GM12864 (cell line): ENCODE measurements at regions not wholly inside any gene's neighbourhood (a gene's known extent, or its start where the extent isn't known, plus 50 kb on each side); places are given as distances from the start of the nearest gene placed in this dataset.
"Not testable (repeated sequence)": the region's sequence is repeated elsewhere in the genome, so short reads cannot be mapped to it uniquely, and the experiment has no call there.

Experiments used
- DNase-seq: peaks from one replicate; pipeline ENCODE4 v3.0.0-alpha.2; 2011; ENCODE audit warnings: low read depth
- H3K4me3 ChIP-seq: 2 replicates; pipeline ENCODE4 v1.5.1; 2011; ENCODE audit warnings: mild to moderate bottlenecking, low read depth, low read length, control low read depth
- CTCF ChIP-seq: IDR thresholded peaks from 2 replicates; pipeline ENCODE4 v1.5.1; 2011; ENCODE audit warnings: low read depth, mild to moderate bottlenecking, moderate library complexity, low read length, control low read depth, inconsistent platforms; ENCODE audit errors: missing control alignments

DNA sequence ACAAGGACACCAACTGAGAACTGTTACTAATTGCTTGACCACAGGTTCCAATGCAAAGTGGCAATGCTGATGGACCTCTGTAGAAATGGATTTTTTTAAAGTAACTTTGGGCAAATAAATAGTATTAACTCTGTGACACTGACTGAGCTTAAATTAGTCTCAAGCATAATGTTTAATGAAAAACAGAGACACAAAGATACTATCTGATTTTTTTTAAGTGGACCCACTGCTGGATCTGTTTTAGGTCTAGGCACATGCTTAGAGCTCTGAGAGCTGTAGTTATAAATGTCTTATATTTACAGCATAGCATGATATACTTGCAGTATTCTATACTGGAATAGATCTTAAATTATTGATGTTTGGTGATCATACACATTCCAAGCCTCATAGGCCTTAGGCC is 481.6 kb upstream of the LRRC7 start:
- no peak for DNase-seq
- TF ChIP-seq CTCF = no peak
- H3K4me3 ChIP-seq = no peak overlapping the region

- no peak for DNase-seq
- no peak overlapping the region for H3K4me3 ChIP-seq
- no peak for TF ChIP-seq CTCF
These were observed 479.2 kb upstream of the LRRC7 start for GRCh38 chr1:69088571-69088970.

DNA sequence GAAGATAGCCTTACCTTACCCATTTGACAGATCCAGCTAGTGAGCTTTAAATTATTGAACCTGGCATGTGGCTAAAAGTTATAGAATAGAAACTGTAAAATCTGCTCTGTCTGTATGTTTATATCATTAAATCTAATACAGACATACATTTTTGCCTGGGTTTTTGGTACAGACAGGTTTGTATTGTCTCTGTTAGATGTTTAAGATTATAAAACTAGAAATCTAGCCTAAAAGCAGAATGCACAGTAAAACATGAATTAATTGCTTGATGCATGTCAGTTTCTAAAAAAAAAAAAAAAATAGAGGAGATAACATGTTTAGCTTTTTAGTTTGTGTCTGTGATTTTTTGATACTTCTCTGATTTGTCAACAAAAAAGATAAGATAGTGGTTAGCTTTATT is 477.6 kb upstream of the LRRC7 start:
- H3K4me3 ChIP-seq = no peak overlapping the region
- no peak for TF ChIP-seq CTCF
- DNase-seq = no peak

GRCh38 chr1:69090752-69091151 is 477.0 kb upstream of the LRRC7 start:
- no peak for TF ChIP-seq CTCF
- H3K4me3 ChIP-seq = no peak overlapping the region
- DNase-seq = no peak

GRCh38 chr1:69102058-69102457 is 465.7 kb upstream of the LRRC7 start:
- not testable (repeated sequence) for H3K4me3 ChIP-seq, DNase-seq

DNA sequence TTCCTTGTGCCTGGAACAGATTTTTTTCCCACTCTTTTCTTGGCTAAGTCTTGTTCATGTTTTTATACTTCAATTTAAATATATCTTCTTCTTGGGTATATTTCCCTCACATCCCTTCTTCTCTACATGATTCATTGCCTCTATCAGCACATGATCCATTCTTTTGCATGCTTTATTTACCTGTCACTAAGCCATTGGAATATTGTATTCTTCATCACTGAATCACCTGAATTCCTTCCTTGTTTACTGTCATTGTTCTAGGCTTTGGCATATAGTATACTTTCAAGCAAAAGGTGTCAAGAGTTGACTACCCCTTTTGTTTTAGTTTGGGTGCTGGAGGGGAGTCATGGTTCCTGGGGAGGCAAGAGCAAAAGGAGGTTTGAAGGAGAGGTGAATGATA is 464.5 kb upstream of the LRRC7 start:
- DNase-seq = no peak
- no peak overlapping the region for H3K4me3 ChIP-seq
- TF ChIP-seq CTCF = no peak

DNA sequence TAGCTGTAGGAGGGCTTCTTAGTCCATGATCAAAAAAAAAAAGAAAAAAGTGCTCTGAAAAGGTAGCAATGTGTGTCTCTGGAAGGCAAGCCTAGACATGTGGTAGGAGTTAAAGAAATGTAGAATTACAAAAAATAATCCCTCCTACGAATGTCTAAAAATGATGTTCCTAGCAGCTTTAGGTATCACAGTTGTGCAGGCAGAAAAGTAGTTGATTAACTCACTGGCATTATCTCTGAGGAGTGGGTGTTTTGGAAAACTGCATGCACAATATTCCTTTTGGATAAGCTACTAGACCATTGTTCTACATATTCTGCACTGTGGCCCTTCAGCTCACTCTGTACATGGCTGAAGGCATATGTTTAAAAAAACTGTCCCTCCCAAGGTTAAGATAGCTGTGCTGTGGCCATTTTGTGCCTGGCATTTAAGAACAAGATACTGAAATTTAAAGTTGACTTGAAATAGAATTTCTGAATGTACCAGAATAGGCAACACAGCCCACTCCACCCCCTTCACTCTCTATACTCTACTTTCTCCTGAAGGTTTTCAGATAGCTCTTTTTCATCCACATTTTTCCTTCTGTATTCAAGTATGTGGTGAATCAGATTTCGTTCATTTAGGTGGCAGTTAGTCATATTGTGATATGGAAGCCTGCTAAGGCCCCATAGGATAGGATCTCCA is 463.9 kb upstream of the LRRC7 start:
- DNase-seq = no peak
- no peak overlapping the region for H3K4me3 ChIP-seq
- no peak for TF ChIP-seq CTCF
